H9 (cell line): ENCODE measurements at regions not wholly inside any gene's neighbourhood (a gene's known extent, or its start where the extent isn't known, plus 50 kb on each side); places are given as distances from the start of the nearest gene placed in this dataset.
"Not testable (repeated sequence)": the region's sequence is repeated elsewhere in the genome, so short reads cannot be mapped to it uniquely, and the experiment has no call there.

Experiments
- DNase-seq: peaks from one replicate; pipeline ENCODE4 v3.0.0-alpha.2; 2017
- H2AFZ ChIP-seq: one replicate; pipeline ENCODE4 v1.6.1; 2013; ENCODE audit warnings: mild to moderate bottlenecking, low read length, control low read depth, moderate library complexity
- H2AK5ac ChIP-seq: 2 replicates; pipeline ENCODE4 v1.6.1; 2013; ENCODE audit warnings: low read length, control low read depth, mixed read lengths; ENCODE audit not compliant: insufficient read length
- H2BK120ac ChIP-seq: one replicate; pipeline ENCODE4 v1.6.1; 2013; ENCODE audit warnings: low read depth, mild to moderate bottlenecking, low read length, control low read depth, inconsistent platforms; ENCODE audit not compliant: poor library complexity, severe bottlenecking
- H2BK12ac ChIP-seq: 2 replicates; pipeline ENCODE4 v1.6.1; 2013; ENCODE audit warnings: low read length, control low read depth, mixed read lengths, low read depth; ENCODE audit not compliant: insufficient read length
- H2BK15ac ChIP-seq: 2 replicates; pipeline ENCODE4 v1.6.1; 2013; ENCODE audit warnings: low read depth, low read length, control low read depth
- H2BK20ac ChIP-seq: one replicate; pipeline ENCODE4 v1.6.1; 2013; ENCODE audit warnings: low read depth, mild to moderate bottlenecking, low read length, control low read depth, inconsistent platforms; ENCODE audit not compliant: poor library complexity, severe bottlenecking
- H2BK5ac ChIP-seq: 2 replicates; pipeline ENCODE4 v1.6.1; 2013; ENCODE audit warnings: low read length, control low read depth, mixed read lengths; ENCODE audit not compliant: insufficient read length
- H3K14ac ChIP-seq: 2 replicates; pipeline ENCODE4 v1.6.1; 2013; ENCODE audit warnings: low read length, control low read depth; ENCODE audit not compliant: insufficient read depth
- H3K18ac ChIP-seq: 2 replicates; pipeline ENCODE4 v1.6.1; 2013; ENCODE audit warnings: low read depth, mild to moderate bottlenecking, mixed read lengths, low read length, control low read depth; ENCODE audit not compliant: insufficient read length
- H3K23ac ChIP-seq: 2 replicates; pipeline ENCODE4 v1.6.1; 2013; ENCODE audit warnings: low read length, control low read depth, mixed read lengths, low read depth; ENCODE audit not compliant: insufficient read length
- H3K23me2 ChIP-seq: 2 replicates; pipeline ENCODE4 v1.6.1; 2013; ENCODE audit warnings: low read depth, mild to moderate bottlenecking, mixed read lengths, low read length, control low read depth; ENCODE audit not compliant: insufficient read length, poor library complexity, severe bottlenecking
- H3K27ac ChIP-seq: 2 replicates; pipeline ENCODE4 v1.5.1; 2013; ENCODE audit warnings: low read length, control low read depth, mixed read lengths, low read depth; ENCODE audit not compliant: insufficient read length
- H3K27me3 ChIP-seq: 2 replicates; pipeline ENCODE4 v1.6.1; 2013; ENCODE audit warnings: low read length, control low read depth, inconsistent platforms; ENCODE audit not compliant: insufficient read depth
- H3K4ac ChIP-seq: 2 replicates; pipeline ENCODE4 v1.6.1; 2013; ENCODE audit warnings: low read depth, mild to moderate bottlenecking, control low read depth, inconsistent platforms, low read length, moderate library complexity
- H3K4me1 ChIP-seq: 2 replicates; pipeline ENCODE4 v1.6.1; 2013; ENCODE audit warnings: low read length, control low read depth, inconsistent platforms; ENCODE audit not compliant: insufficient read depth
- H3K4me2 ChIP-seq: 2 replicates; pipeline ENCODE4 v1.6.1; 2013; ENCODE audit warnings: low read length, control low read depth, mixed read lengths; ENCODE audit not compliant: insufficient read length, insufficient read depth
- H3K56ac ChIP-seq: 2 replicates; pipeline ENCODE4 v1.6.1; 2013; ENCODE audit warnings: low read depth, mild to moderate bottlenecking, mixed read lengths, low read length, control low read depth; ENCODE audit not compliant: insufficient read length
- H3K79me1 ChIP-seq: 2 replicates; pipeline ENCODE4 v1.6.1; 2013; ENCODE audit warnings: low read depth, mild to moderate bottlenecking, moderate library complexity, low read length, control low read depth, inconsistent platforms; ENCODE audit not compliant: insufficient read depth, poor library complexity, severe bottlenecking
- H3K79me2 ChIP-seq: 2 replicates; pipeline ENCODE4 v1.6.1; 2013; ENCODE audit warnings: low read length, control low read depth, inconsistent platforms; ENCODE audit not compliant: insufficient read depth
- H3K9ac ChIP-seq: 2 replicates; pipeline ENCODE4 v1.6.1; 2013; ENCODE audit warnings: low read length, control low read depth, mixed read lengths; ENCODE audit not compliant: insufficient read length; ENCODE audit errors: extremely low read depth
- H3K9me3 ChIP-seq: one replicate; pipeline ENCODE4 v1.6.1; 2013; ENCODE audit warnings: low read depth, low read length, inconsistent platforms; ENCODE audit not compliant: control insufficient read depth
- H3T11ph ChIP-seq: one replicate; pipeline ENCODE4 v1.6.1; 2013; ENCODE audit warnings: mild to moderate bottlenecking, low read length, control low read depth, inconsistent platforms
- H4K20me1 ChIP-seq: one replicate; pipeline ENCODE4 v1.6.1; 2013; ENCODE audit not compliant: control insufficient read depth, insufficient read length, insufficient read depth
- H4K5ac ChIP-seq: 2 replicates; pipeline ENCODE4 v1.6.1; 2013; ENCODE audit warnings: low read depth, mild to moderate bottlenecking, mixed read lengths, low read length, control low read depth; ENCODE audit not compliant: insufficient read length
- H4K8ac ChIP-seq: replicated peaks from 2 replicates; pipeline ENCODE4 v1.6.1; 2013; ENCODE audit warnings: low read length, control low read depth, mixed read lengths, low read depth; ENCODE audit not compliant: insufficient read length
- H4K91ac ChIP-seq: 2 replicates; pipeline ENCODE4 v1.6.1; 2013; ENCODE audit warnings: low read depth, mild to moderate bottlenecking, moderate library complexity, mixed read lengths, low read length, control low read depth; ENCODE audit not compliant: insufficient read length
- H3K27ac Mint-ChIP-seq, 3 experiments: 2 replicates in 2 of 3; 3 replicates in 1 of 3; pipeline ENCODE4 v1.8.0; 2020 to 2021; ENCODE audit warnings: mixed read lengths in 3 of 3, mild to moderate bottlenecking in 1 of 3, moderate library complexity in 1 of 3
- H3K27me3 Mint-ChIP-seq: 2 replicates; pipeline ENCODE4 v1.8.0; 2021; ENCODE audit warnings: low read depth, mild to moderate bottlenecking, moderate library complexity, mixed read lengths
- H3K36me3 Mint-ChIP-seq, 3 experiments: 2 replicates in 2 of 3; 3 replicates in 1 of 3; pipeline ENCODE4 v1.8.0; 2020 to 2021; ENCODE audit warnings: low read depth in 3 of 3, mixed read lengths in 3 of 3; ENCODE audit not compliant: insufficient read depth in 1 of 3
- H3K4me1 Mint-ChIP-seq, 2 experiments: 2 replicates each; pipeline ENCODE4 v1.8.0; 2020; ENCODE audit warnings: mixed read lengths in 2 of 2
- H3K4me3 Mint-ChIP-seq, 2 experiments: 2 replicates in 1 of 2; 3 replicates in 1 of 2; pipeline ENCODE4 v1.8.0; 2020 to 2021; ENCODE audit warnings: mild to moderate bottlenecking in 2 of 2, mixed read lengths in 2 of 2, moderate library complexity in 1 of 2
- H3K9me3 Mint-ChIP-seq, 2 experiments: 2 replicates in 1 of 2; 3 replicates in 1 of 2; pipeline ENCODE4 v1.8.0; 2020; ENCODE audit warnings: mild to moderate bottlenecking in 2 of 2, mixed read lengths in 2 of 2, moderate library complexity in 1 of 2
- CTCF ChIP-seq: fragments of 200-600 bp; sonication (generic); conservative IDR thresholded peaks from 3 replicates; pipeline ENCODE4 v1.8.0; 2021; ENCODE audit warnings: antibody characterized with exemption, mild to moderate bottlenecking
- WGBS: extraction: QIAGEN DNeasy Blood & Tissue Kit; methylation state at CpG from one replicate; pipeline ENCODE4 v1.1.7; 2013; ENCODE audit warnings: missing lambda C conversion rate, low lambda C conversion rate, mixed read lengths; ENCODE audit not compliant: insufficient read length; ENCODE audit errors: extremely low coverage; 5-methylcytosine and 5-hydroxymethylcytosine counted together

DNA sequence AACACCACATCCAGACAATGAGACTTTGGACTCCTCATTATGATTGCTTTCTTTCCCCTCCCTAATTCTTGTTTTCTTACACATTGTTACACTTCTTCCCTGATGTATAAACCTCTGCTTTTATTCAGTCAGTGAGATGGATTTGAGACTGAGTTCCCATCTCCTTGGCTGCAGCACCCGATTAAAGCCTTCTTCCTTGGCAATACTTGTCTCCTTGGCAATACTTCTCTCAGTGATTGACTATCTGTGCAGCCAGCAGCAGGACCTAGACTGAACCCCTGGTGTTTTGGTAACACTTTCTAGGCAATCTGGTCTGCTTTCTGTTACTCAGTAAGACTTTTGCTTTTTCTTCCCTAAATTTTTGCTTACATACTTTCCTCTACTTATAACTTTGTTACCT is 492.8 kb upstream of the SMC2 start:
- no peaks in the 10 kb centered on the region for H3K23me2 ChIP-seq
- H3K4ac ChIP-seq = no peak overlapping the region
- H3K9me3 ChIP-seq = peaks cover 8% of the 10 kb centered on the region
- Mint-ChIP-seq H3K4me3 (no peak overlapping the region), H3K9me3 (peaks cover 25 to 32% of the 10 kb centered on the region in 2 experiments), H3K36me3 (peaks cover 0 to 13% (median 2%) of the 10 kb centered on the region in 3 experiments; a peak in 5 of 7 replicates), H3K27me3 (no peaks in the 10 kb centered on the region), H3K27ac (no peak overlapping the region), H3K4me1 (no peaks in the 10 kb centered on the region)
- no peak overlapping the region for H2AK5ac ChIP-seq
- H3K23ac ChIP-seq = no peak overlapping the region
- H2BK5ac ChIP-seq = no peak overlapping the region
- no peak overlapping the region for H2AFZ ChIP-seq
- DNase-seq = no peak
- H2BK120ac ChIP-seq = no peak overlapping the region
- H3K4me1 ChIP-seq = no peaks in the 10 kb centered on the region
- TF ChIP-seq CTCF = no peak
- H3K27ac ChIP-seq = no peak overlapping the region
- no peak overlapping the region for H3K4me2 ChIP-seq
- H3K79me2 ChIP-seq = no peaks in the 10 kb centered on the region
- no peak overlapping the region for H2BK15ac ChIP-seq
- H3K18ac ChIP-seq = no peak overlapping the region
- no peak overlapping the region for H3K9ac ChIP-seq
- no peak overlapping the region for H2BK20ac ChIP-seq
- H2BK12ac ChIP-seq = no peak overlapping the region
- H3K79me1 ChIP-seq = no peaks in the 10 kb centered on the region
- H3T11ph ChIP-seq = no peak overlapping the region
- WGBS = no CpG with 5 or more reads among the region's 1 CpG
- no peak overlapping the region for H4K8ac ChIP-seq
- no peak overlapping the region for H4K91ac ChIP-seq
- H4K5ac ChIP-seq = no peak overlapping the region
- H3K14ac ChIP-seq = no peak overlapping the region
- H3K56ac ChIP-seq = no peak overlapping the region
- no peaks in the 10 kb centered on the region for H3K27me3 ChIP-seq
- H4K20me1 ChIP-seq = no peaks in the 10 kb centered on the region

DNA sequence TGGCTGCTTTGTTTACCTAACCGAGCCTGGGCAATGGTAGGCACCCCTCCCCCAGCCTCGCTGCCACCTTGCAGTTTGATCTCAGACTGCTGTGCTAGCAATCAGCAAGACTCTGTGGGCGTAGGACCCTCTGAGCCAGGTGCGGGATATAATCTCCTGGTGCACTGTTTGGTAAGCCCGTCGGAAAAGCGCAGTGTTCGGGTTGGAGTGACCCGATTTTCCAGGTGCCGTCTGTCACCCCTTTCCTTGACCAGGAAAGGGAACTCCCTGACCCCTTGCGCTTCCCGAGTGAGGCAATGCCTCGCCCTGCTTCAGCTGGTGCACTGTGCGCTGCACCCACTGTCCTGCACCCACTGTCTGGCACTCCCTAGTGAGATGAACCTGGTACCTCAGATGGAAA is 482.2 kb upstream of the SMC2 start:
- H2BK15ac ChIP-seq, H2BK5ac ChIP-seq, H3K56ac ChIP-seq, H3K14ac ChIP-seq, H3K27ac Mint-ChIP-seq, H3K9me3 ChIP-seq, H4K5ac ChIP-seq, H3K4me3 Mint-ChIP-seq, H4K91ac ChIP-seq, H3K9ac ChIP-seq, H3K27ac ChIP-seq, H3K4me2 ChIP-seq, H3K79me1 ChIP-seq, H3K23me2 ChIP-seq, H2BK20ac ChIP-seq, H3K79me2 ChIP-seq, H3T11ph ChIP-seq, DNase-seq, H2AK5ac ChIP-seq, H3K4me1 ChIP-seq, H2BK12ac ChIP-seq, H2BK120ac ChIP-seq, H3K27me3 Mint-ChIP-seq, H2AFZ ChIP-seq, H4K8ac ChIP-seq, H3K4me1 Mint-ChIP-seq, H4K20me1 ChIP-seq, H3K23ac ChIP-seq, H3K4ac ChIP-seq, H3K18ac ChIP-seq, H3K27me3 ChIP-seq: not testable (repeated sequence)
- peaks cover 16 to 34% of the 10 kb centered on the region in 2 experiments for H3K9me3 Mint-ChIP-seq
- WGBS = no CpG with 5 or more reads among the region's 14 CpGs
- peaks cover 4 to 12% (median 11%) of the 10 kb centered on the region in 3 experiments for H3K36me3 Mint-ChIP-seq
